Naive B cell (primary cell): ENCODE measurements at regions not wholly inside any gene's neighbourhood (a gene's known extent, or its start where the extent isn't known, plus 50 kb on each side); places are given as distances from the start of the nearest gene placed in this dataset.

Source experiments
- ATAC-seq, 2 donors: fragments of 150-1000 bp; cut with Tn5 transposase; 2 replicates each; pipeline ENCODE4 v1.10.0; 2021; ENCODE audit warnings: low read depth in 2 of 2, mild to moderate bottlenecking in 2 of 2, moderate library complexity in 2 of 2
- DNase-seq: peaks from one replicate; pipeline ENCODE4 v3.0.0; 2022
- H3K27ac Mint-ChIP-seq, 6 donors: one replicate each; pipeline ENCODE4 v1.8.0; 2020 to 2022; ENCODE audit warnings: mild to moderate bottlenecking in 6 of 6, mixed read lengths in 6 of 6, moderate library complexity in 5 of 6, inconsistent platforms in 2 of 6
- H3K27me3 Mint-ChIP-seq, 3 donors: one replicate each; pipeline ENCODE4 v1.8.0; 2021 to 2022; ENCODE audit warnings: mixed read lengths in 3 of 3, mild to moderate bottlenecking in 1 of 3
- H3K36me3 Mint-ChIP-seq, 2 donors: one replicate each; pipeline ENCODE4 v1.8.0; 2020 to 2022; ENCODE audit warnings: mixed read lengths in 2 of 2, inconsistent platforms in 1 of 2, mild to moderate bottlenecking in 1 of 2
- H3K4me1 Mint-ChIP-seq, 3 donors: one replicate each; pipeline ENCODE4 v1.8.0; 2020 to 2022; ENCODE audit warnings: mixed read lengths in 3 of 3, inconsistent platforms in 1 of 3, mild to moderate bottlenecking in 1 of 3, moderate library complexity in 1 of 3
- H3K4me3 Mint-ChIP-seq, 8 donors: one replicate each; pipeline ENCODE4 v1.8.0; 2020 to 2022; ENCODE audit warnings: mild to moderate bottlenecking in 8 of 8, mixed read lengths in 8 of 8, moderate library complexity in 8 of 8, inconsistent platforms in 2 of 8
- H3K9me3 Mint-ChIP-seq, 7 donors: one replicate each; pipeline ENCODE4 v1.8.0; 2020 to 2022; ENCODE audit warnings: mixed read lengths in 7 of 7, mild to moderate bottlenecking in 5 of 7, inconsistent platforms in 2 of 7, moderate library complexity in 1 of 7

GRCh38 chr4:34679228-34679627 is 1565.1 kb downstream of the ARAP2 start:
- DNase-seq (no peak), ATAC-seq (no peak)
- H3K27ac Mint-ChIP-seq = no peak overlapping the region
- no peaks in the 10 kb centered on the region for H3K36me3 Mint-ChIP-seq
- no peaks in the 10 kb centered on the region for H3K4me1 Mint-ChIP-seq
- H3K4me3 Mint-ChIP-seq = no peak overlapping the region
- H3K27me3 Mint-ChIP-seq = no peaks in the 10 kb centered on the region
- H3K9me3 Mint-ChIP-seq = peaks cover 0 to 4% (median 2%) of the 10 kb centered on the region in 7 donors

GRCh38 chr4:34709564-34709963 is 1534.8 kb downstream of the ARAP2 start:
- Mint-ChIP-seq H3K36me3 (no peaks in the 10 kb centered on the region), H3K9me3 (peaks cover 0 to 9% (median 2%) of the 10 kb centered on the region in 7 donors)

GRCh38 chr4:34718576-34719245 is 1525.6 kb downstream of the ARAP2 start:
- peaks cover 0 to 5% (median 0%) of the 10 kb centered on the region in 7 donors for H3K9me3 Mint-ChIP-seq
- no peak for DNase-seq
- ATAC-seq = no peak
- no peaks in the 10 kb centered on the region for H3K4me1 Mint-ChIP-seq
- no peak overlapping the region for H3K4me3 Mint-ChIP-seq
- no peaks in the 10 kb centered on the region for H3K36me3 Mint-ChIP-seq
- H3K27ac Mint-ChIP-seq = no peak overlapping the region
- H3K27me3 Mint-ChIP-seq = no peaks in the 10 kb centered on the region

More at GRCh38 chr4:34709564-34709963, 1534.8 kb downstream of the ARAP2 start:
- DNase-seq (no peak), ATAC-seq (no peak)
- Mint-ChIP-seq H3K27me3 (no peaks in the 10 kb centered on the region), H3K4me1 (no peaks in the 10 kb centered on the region), H3K4me3 (no peak overlapping the region), H3K27ac (no peak overlapping the region)

- Mint-ChIP-seq H3K36me3 (no peaks in the 10 kb centered on the region), H3K4me3 (no peak overlapping the region), H3K4me1 (no peaks in the 10 kb centered on the region), H3K27me3 (no peaks in the 10 kb centered on the region), H3K9me3 (peaks cover 0 to 1% (median 0%) of the 10 kb centered on the region in 7 donors), H3K27ac (no peak overlapping the region)
- no peak for ATAC-seq
- no peak for DNase-seq
Measured at GRCh38 chr4:34720571-34720970, 1523.7 kb downstream of the ARAP2 start.

- no peak for DNase-seq
- Mint-ChIP-seq H3K9me3 (peaks cover 0 to 1% (median 0%) of the 10 kb centered on the region in 7 donors), H3K27me3 (no peaks in the 10 kb centered on the region), H3K4me3 (no peak overlapping the region), H3K36me3 (no peaks in the 10 kb centered on the region), H3K27ac (no peak overlapping the region), H3K4me1 (no peaks in the 10 kb centered on the region)
- ATAC-seq = no peak
Measured at GRCh38 chr4:34721835-34722234, 1522.5 kb downstream of the ARAP2 start.

- no peaks in the 10 kb centered on the region for H3K27me3 Mint-ChIP-seq
- no peaks in the 10 kb centered on the region for H3K36me3 Mint-ChIP-seq
- ATAC-seq (no peak), DNase-seq (no peak)
- no peak overlapping the region for H3K27ac Mint-ChIP-seq
- H3K9me3 Mint-ChIP-seq = peaks cover 0 to 5% (median 0%) of the 10 kb centered on the region in 7 donors
- H3K4me3 Mint-ChIP-seq = no peak overlapping the region
- no peaks in the 10 kb centered on the region for H3K4me1 Mint-ChIP-seq
Measured at GRCh38 chr4:34723605-34724004, 1520.7 kb downstream of the ARAP2 start.

- peaks cover 0 to 7% (median 0%) of the 10 kb centered on the region in 7 donors for H3K9me3 Mint-ChIP-seq
- no peaks in the 10 kb centered on the region for H3K36me3 Mint-ChIP-seq
- H3K4me1 Mint-ChIP-seq = no peaks in the 10 kb centered on the region
- DNase-seq (no peak), ATAC-seq (no peak)
- no peaks in the 10 kb centered on the region for H3K27me3 Mint-ChIP-seq
- H3K4me3 Mint-ChIP-seq = no peak overlapping the region
- H3K27ac Mint-ChIP-seq = no peak overlapping the region
Measured at GRCh38 chr4:34724491-34724890, 1519.8 kb downstream of the ARAP2 start.

GRCh38 chr4:34731070-34731469 is 1513.2 kb downstream of the ARAP2 start:
- H3K4me1 Mint-ChIP-seq = no peaks in the 10 kb centered on the region
- DNase-seq (no peak), ATAC-seq (no peak)
- no peak overlapping the region for H3K4me3 Mint-ChIP-seq
- H3K27me3 Mint-ChIP-seq = no peaks in the 10 kb centered on the region
- no peak overlapping the region for H3K27ac Mint-ChIP-seq
- peaks cover 0 to 7% (median 0%) of the 10 kb centered on the region in 7 donors for H3K9me3 Mint-ChIP-seq
- H3K36me3 Mint-ChIP-seq = no peaks in the 10 kb centered on the region

GRCh38 chr4:34732176-34732950 is 1512.0 kb downstream of the ARAP2 start:
- Mint-ChIP-seq H3K36me3 (no peaks in the 10 kb centered on the region), H3K4me3 (no peak overlapping the region), H3K9me3 (peaks cover 0 to 7% (median 0%) of the 10 kb centered on the region in 7 donors), H3K27ac (no peak overlapping the region), H3K4me1 (no peaks in the 10 kb centered on the region), H3K27me3 (no peaks in the 10 kb centered on the region)
- DNase-seq (no peak), ATAC-seq (no peak)

GRCh38 chr4:34733185-34733941 is 1511.0 kb downstream of the ARAP2 start:
- DNase-seq (no peak), ATAC-seq (no peak)
- Mint-ChIP-seq H3K27me3 (no peaks in the 10 kb centered on the region), H3K4me3 (no peak overlapping the region), H3K27ac (peak overlapping the region in 1 of 6 donors; percentile 12), H3K9me3 (peaks cover 0 to 9% (median 0%) of the 10 kb centered on the region in 7 donors), H3K36me3 (no peaks in the 10 kb centered on the region), H3K4me1 (no peaks in the 10 kb centered on the region)

GRCh38 chr4:34766935-34767334 is 1477.4 kb downstream of the ARAP2 start:
- H3K9me3 Mint-ChIP-seq = peaks cover 0 to 8% (median 0%) of the 10 kb centered on the region in 7 donors
- DNase-seq (no peak), ATAC-seq (no peak)
- no peak overlapping the region for H3K4me3 Mint-ChIP-seq
- no peak overlapping the region for H3K27ac Mint-ChIP-seq
- H3K36me3 Mint-ChIP-seq = no peaks in the 10 kb centered on the region
- H3K27me3 Mint-ChIP-seq = no peaks in the 10 kb centered on the region
- H3K4me1 Mint-ChIP-seq = no peaks in the 10 kb centered on the region

- DNase-seq (no peak), ATAC-seq (no peak)
- Mint-ChIP-seq H3K4me3 (no peak overlapping the region), H3K4me1 (no peaks in the 10 kb centered on the region), H3K9me3 (peaks cover 0 to 8% (median 0%) of the 10 kb centered on the region in 7 donors), H3K36me3 (no peaks in the 10 kb centered on the region), H3K27me3 (no peaks in the 10 kb centered on the region), H3K27ac (no peak overlapping the region)
Measured at GRCh38 chr4:34767407-34767806, 1476.9 kb downstream of the ARAP2 start.

GRCh38 chr4:34771632-34772031 is 1472.7 kb downstream of the ARAP2 start:
- no peaks in the 10 kb centered on the region for H3K36me3 Mint-ChIP-seq
- peaks cover 0 to 8% (median 0%) of the 10 kb centered on the region in 7 donors for H3K9me3 Mint-ChIP-seq
- H3K4me1 Mint-ChIP-seq = no peaks in the 10 kb centered on the region
- H3K27ac Mint-ChIP-seq = no peak overlapping the region
- ATAC-seq = no peak
- H3K27me3 Mint-ChIP-seq = no peaks in the 10 kb centered on the region
- no peak for DNase-seq
- H3K4me3 Mint-ChIP-seq = no peak overlapping the region
